ENCODE measurements at regions not wholly inside any gene's neighbourhood (a gene's known extent, or its start where the extent isn't known, plus 50 kb on each side); places are given as distances from the start of the nearest gene placed in this dataset.

GRCh38 chr1:218600968-218601367 lies 255.8 kb downstream of the TGFB2 start:
- Histone ChIP-seq H3K4me3 (ENCODE audit: extremely low read depth, insufficient read depth, low read length, poor library complexity, severe bottlenecking) (no peak overlapping the region), H3K9me3 (ENCODE audit: control insufficient read depth, low read length) (no peaks in the 10 kb centered on the region), H3K4me1 (ENCODE audit: control insufficient read depth, insufficient read depth, low read length, poor library complexity, severe bottlenecking) (no peaks in the 10 kb centered on the region), H3K36me3 (ENCODE audit: control insufficient read depth, insufficient read depth, low read length) (no peaks in the 10 kb centered on the region), H3K27ac (ENCODE audit: low read depth, low read length, severe bottlenecking) (no peak overlapping the region)
- WGBS, 2 experiments (ENCODE audit: insufficient coverage in 2 of 2): 96 to 100% methylated on average over 2 to 3 of the region's 3 CpGs

GRCh38 chr1:218604217-218604616 lies 259.1 kb downstream of the TGFB2 start:
- Histone ChIP-seq H3K27ac (ENCODE audit: low read depth, low read length, severe bottlenecking) (no peak overlapping the region), H3K4me3 (ENCODE audit: extremely low read depth, insufficient read depth, low read length, poor library complexity, severe bottlenecking) (no peak overlapping the region), H3K9me3 (ENCODE audit: control insufficient read depth, low read length) (peaks cover 12% of the 10 kb centered on the region), H3K4me1 (ENCODE audit: control insufficient read depth, insufficient read depth, low read length, poor library complexity, severe bottlenecking) (no peaks in the 10 kb centered on the region), H3K36me3 (ENCODE audit: control insufficient read depth, insufficient read depth, low read length) (no peaks in the 10 kb centered on the region)
- 100% methylated on average over 1 of the region's 1 CpG for WGBS, 2 experiments (ENCODE audit: insufficient coverage in 2 of 2)

- WGBS, 2 experiments (ENCODE audit: insufficient coverage in 2 of 2): no CpG with 5 or more reads among the region's 1 CpG
- Histone ChIP-seq H3K9me3 (ENCODE audit: control insufficient read depth, low read length) (peaks cover 12% of the 10 kb centered on the region), H3K4me3 (ENCODE audit: extremely low read depth, insufficient read depth, low read length, poor library complexity, severe bottlenecking) (no peak overlapping the region), H3K36me3 (ENCODE audit: control insufficient read depth, insufficient read depth, low read length) (no peaks in the 10 kb centered on the region), H3K27ac (ENCODE audit: low read depth, low read length, severe bottlenecking) (no peak overlapping the region), H3K4me1 (ENCODE audit: control insufficient read depth, insufficient read depth, low read length, poor library complexity, severe bottlenecking) (no peaks in the 10 kb centered on the region)
Measured at GRCh38 chr1:218611916-218612585, 266.9 kb downstream of the TGFB2 start.

GRCh38 chr1:218613105-218613504 lies 268.0 kb downstream of the TGFB2 start:
- Histone ChIP-seq H3K9me3 (ENCODE audit: control insufficient read depth, low read length) (peaks cover 11% of the 10 kb centered on the region), H3K4me1 (ENCODE audit: control insufficient read depth, insufficient read depth, low read length, poor library complexity, severe bottlenecking) (no peaks in the 10 kb centered on the region), H3K27ac (ENCODE audit: low read depth, low read length, severe bottlenecking) (no peak overlapping the region), H3K36me3 (ENCODE audit: control insufficient read depth, insufficient read depth, low read length) (no peaks in the 10 kb centered on the region), H3K4me3 (ENCODE audit: extremely low read depth, insufficient read depth, low read length, poor library complexity, severe bottlenecking) (no peak overlapping the region)
- WGBS, 2 experiments (ENCODE audit: insufficient coverage in 2 of 2): 50 to 83% methylated on average over 1 of the region's 2 CpGs

GRCh38 chr1:218614031-218614430 lies 268.9 kb downstream of the TGFB2 start:
- Histone ChIP-seq H3K9me3 (ENCODE audit: control insufficient read depth, low read length) (peaks cover 2% of the 10 kb centered on the region), H3K4me3 (ENCODE audit: extremely low read depth, insufficient read depth, low read length, poor library complexity, severe bottlenecking) (no peak overlapping the region), H3K36me3 (ENCODE audit: control insufficient read depth, insufficient read depth, low read length) (no peaks in the 10 kb centered on the region), H3K4me1 (ENCODE audit: control insufficient read depth, insufficient read depth, low read length, poor library complexity, severe bottlenecking) (no peaks in the 10 kb centered on the region), H3K27ac (ENCODE audit: low read depth, low read length, severe bottlenecking) (no peak overlapping the region)
- WGBS, 2 experiments (ENCODE audit: insufficient coverage in 2 of 2): no CpG with 5 or more reads among the region's 2 CpGs

- H3K27ac ChIP-seq (ENCODE audit: low read depth, low read length, severe bottlenecking): no peak overlapping the region
- H3K9me3 ChIP-seq (ENCODE audit: control insufficient read depth, low read length): no peaks in the 10 kb centered on the region
- no peaks in the 10 kb centered on the region for H3K36me3 ChIP-seq (ENCODE audit: control insufficient read depth, insufficient read depth, low read length)
- H3K4me1 ChIP-seq (ENCODE audit: control insufficient read depth, insufficient read depth, low read length, poor library complexity, severe bottlenecking): no peaks in the 10 kb centered on the region
- H3K4me3 ChIP-seq (ENCODE audit: extremely low read depth, insufficient read depth, low read length, poor library complexity, severe bottlenecking): no peak overlapping the region
- no CpG with 5 or more reads among the region's 1 CpG for WGBS, 2 experiments (ENCODE audit: insufficient coverage in 2 of 2)
Measured at GRCh38 chr1:218616681-218617080, 271.5 kb downstream of the TGFB2 start.

- H3K36me3 ChIP-seq (ENCODE audit: control insufficient read depth, insufficient read depth, low read length): no peaks in the 10 kb centered on the region
- H3K9me3 ChIP-seq (ENCODE audit: control insufficient read depth, low read length): no peaks in the 10 kb centered on the region
- no peak overlapping the region for H3K4me3 ChIP-seq (ENCODE audit: extremely low read depth, insufficient read depth, low read length, poor library complexity, severe bottlenecking)
- H3K27ac ChIP-seq (ENCODE audit: low read depth, low read length, severe bottlenecking): no peak overlapping the region
- H3K4me1 ChIP-seq (ENCODE audit: control insufficient read depth, insufficient read depth, low read length, poor library complexity, severe bottlenecking): no peaks in the 10 kb centered on the region
Measured at GRCh38 chr1:218617986-218618385, 272.9 kb downstream of the TGFB2 start.

- no CpG with 5 or more reads among the region's 1 CpG for WGBS, 2 experiments (ENCODE audit: insufficient coverage in 2 of 2)
- Histone ChIP-seq H3K9me3 (ENCODE audit: control insufficient read depth, low read length) (no peaks in the 10 kb centered on the region), H3K4me3 (ENCODE audit: extremely low read depth, insufficient read depth, low read length, poor library complexity, severe bottlenecking) (no peak overlapping the region), H3K27ac (ENCODE audit: low read depth, low read length, severe bottlenecking) (no peak overlapping the region), H3K4me1 (ENCODE audit: control insufficient read depth, insufficient read depth, low read length, poor library complexity, severe bottlenecking) (no peaks in the 10 kb centered on the region), H3K36me3 (ENCODE audit: control insufficient read depth, insufficient read depth, low read length) (no peaks in the 10 kb centered on the region)
Measured at GRCh38 chr1:218620956-218621355, 275.8 kb downstream of the TGFB2 start.

GRCh38 chr1:218624052-218624451 lies 278.9 kb downstream of the TGFB2 start:
- Histone ChIP-seq H3K4me1 (ENCODE audit: control insufficient read depth, insufficient read depth, low read length, poor library complexity, severe bottlenecking) (no peaks in the 10 kb centered on the region), H3K9me3 (ENCODE audit: control insufficient read depth, low read length) (no peaks in the 10 kb centered on the region), H3K27ac (ENCODE audit: low read depth, low read length, severe bottlenecking) (no peak overlapping the region), H3K36me3 (ENCODE audit: control insufficient read depth, insufficient read depth, low read length) (no peaks in the 10 kb centered on the region), H3K4me3 (ENCODE audit: extremely low read depth, insufficient read depth, low read length, poor library complexity, severe bottlenecking) (no peak overlapping the region)
- no CpG with 5 or more reads among the region's 2 CpGs for WGBS, 2 experiments (ENCODE audit: insufficient coverage in 2 of 2)

GRCh38 chr1:218625393-218625792 lies 280.3 kb downstream of the TGFB2 start:
- H3K4me1 ChIP-seq (ENCODE audit: control insufficient read depth, insufficient read depth, low read length, poor library complexity, severe bottlenecking): no peaks in the 10 kb centered on the region
- WGBS, 2 experiments (ENCODE audit: insufficient coverage in 2 of 2): 92 to 100% methylated on average over 1 to 2 of the region's 2 CpGs
- H3K36me3 ChIP-seq (ENCODE audit: control insufficient read depth, insufficient read depth, low read length): no peaks in the 10 kb centered on the region
- H3K4me3 ChIP-seq (ENCODE audit: extremely low read depth, insufficient read depth, low read length, poor library complexity, severe bottlenecking): no peak overlapping the region
- H3K9me3 ChIP-seq (ENCODE audit: control insufficient read depth, low read length): no peaks in the 10 kb centered on the region
- no peak overlapping the region for H3K27ac ChIP-seq (ENCODE audit: low read depth, low read length, severe bottlenecking)

GRCh38 chr1:218633238-218633988 lies 288.3 kb downstream of the TGFB2 start:
- Histone ChIP-seq H3K27ac (ENCODE audit: low read depth, low read length, severe bottlenecking) (no peak overlapping the region), H3K4me3 (ENCODE audit: extremely low read depth, insufficient read depth, low read length, poor library complexity, severe bottlenecking) (no peak overlapping the region), H3K4me1 (ENCODE audit: control insufficient read depth, insufficient read depth, low read length, poor library complexity, severe bottlenecking) (no peaks in the 10 kb centered on the region), H3K36me3 (ENCODE audit: control insufficient read depth, insufficient read depth, low read length) (no peaks in the 10 kb centered on the region), H3K9me3 (ENCODE audit: control insufficient read depth, low read length) (peaks cover 8% of the 10 kb centered on the region)
- 84 to 87% methylated on average over 5 to 6 of the region's 9 CpGs for WGBS, 2 experiments (ENCODE audit: insufficient coverage in 2 of 2)
